RWPE2 (cell line): ENCODE measurements at regions not wholly inside any gene's neighbourhood (a gene's known extent, or its start where the extent isn't known, plus 50 kb on each side); places are given as distances from the start of the nearest gene placed in this dataset.

ENCODE experiments used
- ATAC-seq: fragments of 200-7000 bp; cut with Tn5 transposase; 3 replicates; pipeline ENCODE4 v1.9.1; 2021; ENCODE audit warnings: low read depth
- DNase-seq: peaks from one replicate; pipeline ENCODE4 v3.0.0-alpha.2; 2020; ENCODE audit warnings: low spot score
- H3K27ac ChIP-seq: fragments of 450-650 bp; 2 replicates; pipeline ENCODE4 v1.5.1; 2017; ENCODE audit warnings: mild to moderate bottlenecking; ENCODE audit not compliant: poor library complexity, severe bottlenecking
- H3K27me3 ChIP-seq: fragments of 250-450 bp; sonication (Bioruptor Pico); 2 replicates; pipeline ENCODE4 v1.5.1; 2021; ENCODE audit warnings: mild to moderate bottlenecking, moderate library complexity; ENCODE audit not compliant: insufficient read depth, poor library complexity, severe bottlenecking
- H3K36me3 ChIP-seq: fragments of 250-450 bp; sonication (Bioruptor Pico); 2 replicates; pipeline ENCODE4 v1.5.1; 2020; ENCODE audit warnings: low read depth, mild to moderate bottlenecking, moderate library complexity
- H3K4me1 ChIP-seq: fragments of 250-450 bp; sonication (Bioruptor Pico); 2 replicates; pipeline ENCODE4 v1.5.1; 2021; ENCODE audit warnings: mild to moderate bottlenecking, moderate library complexity; ENCODE audit not compliant: insufficient read depth, poor library complexity, severe bottlenecking
- H3K4me3 ChIP-seq: fragments of 250-450 bp; sonication (Bioruptor Pico); 2 replicates; pipeline ENCODE4 v1.5.1; 2021; ENCODE audit warnings: mild to moderate bottlenecking, moderate library complexity; ENCODE audit not compliant: severe bottlenecking
- H3K9me3 ChIP-seq: fragments of 250-450 bp; sonication (Bioruptor Pico); 2 replicates; pipeline ENCODE4 v1.5.1; 2021; ENCODE audit warnings: mild to moderate bottlenecking, moderate library complexity; ENCODE audit not compliant: severe bottlenecking
- TF ChIP-seq, protein P1 (sequence below): fragments of 450-650 bp; IDR thresholded peaks from one replicate; pipeline ENCODE4 v1.5.1; 2017; ENCODE audit warnings: mild to moderate bottlenecking, moderate library complexity; ENCODE audit not compliant: poor library complexity, severe bottlenecking

DNA sequence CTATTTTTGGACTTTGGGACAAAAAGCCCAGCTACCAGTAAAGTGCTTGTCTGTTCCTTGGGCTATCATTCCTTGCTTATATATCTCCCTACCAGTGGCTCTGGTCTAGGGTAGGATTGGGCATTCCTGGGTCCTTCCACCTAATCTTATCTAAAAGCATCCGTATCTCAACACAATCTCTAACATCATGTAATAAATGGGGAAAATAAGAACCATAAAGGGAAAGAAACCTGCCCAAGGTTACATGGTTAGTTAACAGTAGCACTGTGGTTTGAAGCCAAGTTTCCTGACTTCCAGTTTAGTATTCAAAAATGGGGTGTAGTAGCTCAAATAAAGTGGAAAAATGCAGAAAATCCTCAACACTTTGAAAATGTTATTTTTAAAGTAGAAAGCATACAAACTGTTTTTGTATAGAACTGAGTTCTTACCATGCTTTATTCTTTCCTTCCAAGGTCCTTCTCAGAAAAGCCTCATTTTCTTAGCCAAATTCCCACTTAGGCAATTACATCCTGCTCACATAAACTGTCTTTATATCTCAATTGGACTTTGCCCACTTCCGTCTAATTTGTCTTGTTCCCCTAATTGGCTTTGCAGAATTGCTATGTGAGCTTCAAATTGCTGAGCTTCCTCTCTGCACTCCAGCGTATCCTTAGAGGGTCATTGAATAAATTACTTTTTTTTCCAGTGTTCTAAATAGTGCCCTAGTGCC is 273.1 kb upstream of the UBE2E3 start:
- ATAC-seq (no peak), DNase-seq (no peak)
- peaks cover 27% of the 10 kb centered on the region for H3K4me1 ChIP-seq
- TF ChIP-seq, protein P1, sequence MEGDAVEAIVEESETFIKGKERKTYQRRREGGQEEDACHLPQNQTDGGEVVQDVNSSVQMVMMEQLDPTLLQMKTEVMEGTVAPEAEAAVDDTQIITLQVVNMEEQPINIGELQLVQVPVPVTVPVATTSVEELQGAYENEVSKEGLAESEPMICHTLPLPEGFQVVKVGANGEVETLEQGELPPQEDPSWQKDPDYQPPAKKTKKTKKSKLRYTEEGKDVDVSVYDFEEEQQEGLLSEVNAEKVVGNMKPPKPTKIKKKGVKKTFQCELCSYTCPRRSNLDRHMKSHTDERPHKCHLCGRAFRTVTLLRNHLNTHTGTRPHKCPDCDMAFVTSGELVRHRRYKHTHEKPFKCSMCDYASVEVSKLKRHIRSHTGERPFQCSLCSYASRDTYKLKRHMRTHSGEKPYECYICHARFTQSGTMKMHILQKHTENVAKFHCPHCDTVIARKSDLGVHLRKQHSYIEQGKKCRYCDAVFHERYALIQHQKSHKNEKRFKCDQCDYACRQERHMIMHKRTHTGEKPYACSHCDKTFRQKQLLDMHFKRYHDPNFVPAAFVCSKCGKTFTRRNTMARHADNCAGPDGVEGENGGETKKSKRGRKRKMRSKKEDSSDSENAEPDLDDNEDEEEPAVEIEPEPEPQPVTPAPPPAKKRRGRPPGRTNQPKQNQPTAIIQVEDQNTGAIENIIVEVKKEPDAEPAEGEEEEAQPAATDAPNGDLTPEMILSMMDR, result no peak
- H3K9me3 ChIP-seq, result peaks cover 2% of the 10 kb centered on the region
- no peaks in the 10 kb centered on the region for H3K36me3 ChIP-seq
- H3K4me3 ChIP-seq, result no peak overlapping the region
- H3K27ac ChIP-seq, result peak overlapping the region; percentile 17
- no peaks in the 10 kb centered on the region for H3K27me3 ChIP-seq

DNA sequence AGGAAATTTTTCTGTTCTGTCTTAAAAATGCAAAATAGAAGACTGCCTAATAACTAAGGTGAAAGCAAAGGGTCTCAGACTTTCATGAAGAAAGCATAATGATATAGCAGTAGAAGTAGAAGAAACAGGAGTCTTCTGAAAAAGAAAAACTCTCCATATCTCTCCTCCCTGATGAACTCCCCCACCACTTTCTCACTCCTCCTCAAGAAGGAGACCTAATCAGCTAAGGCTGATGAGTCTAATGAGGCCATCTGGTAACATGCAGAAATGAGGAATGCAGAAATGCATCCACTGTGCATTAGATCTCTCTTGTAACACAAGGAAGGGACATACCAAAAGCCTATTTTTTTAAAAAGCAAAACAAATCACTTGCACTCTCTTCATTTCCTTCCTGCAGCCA is 273.7 kb upstream of the UBE2E3 start:
- H3K27me3 ChIP-seq, result no peaks in the 10 kb centered on the region
- H3K36me3 ChIP-seq, result no peaks in the 10 kb centered on the region
- H3K27ac ChIP-seq, result no peak overlapping the region
- peaks cover 2% of the 10 kb centered on the region for H3K9me3 ChIP-seq
- ATAC-seq (no peak), DNase-seq (no peak)
- TF ChIP-seq, protein P1, result no peak
- H3K4me1 ChIP-seq, result peaks cover 27% of the 10 kb centered on the region
- no peak overlapping the region for H3K4me3 ChIP-seq

DNA sequence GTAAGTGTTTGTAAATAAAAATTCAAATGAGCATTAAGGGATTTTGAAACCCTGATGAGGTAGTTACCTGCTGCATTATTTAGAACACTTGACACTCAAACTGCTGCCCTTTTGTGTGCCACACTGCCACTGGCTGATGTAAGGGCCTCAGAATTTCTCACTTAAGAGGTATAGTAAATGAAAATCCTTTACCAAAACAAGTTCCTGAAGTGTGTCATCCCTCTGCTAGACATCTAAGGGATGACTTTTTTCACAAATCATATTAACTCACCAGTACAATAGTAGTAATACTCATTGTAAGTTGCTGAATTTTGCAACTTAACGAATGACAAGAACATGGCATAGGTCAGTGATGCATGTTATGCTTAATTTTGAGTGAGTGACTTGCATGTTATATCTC is 274.9 kb upstream of the UBE2E3 start:
- H3K9me3 ChIP-seq, result peaks cover 2% of the 10 kb centered on the region
- peak overlapping the region; percentile 28 for H3K27ac ChIP-seq
- no peaks in the 10 kb centered on the region for H3K27me3 ChIP-seq
- ATAC-seq, result no peak
- H3K4me3 ChIP-seq, result no peak overlapping the region
- DNase-seq, result no peak
- H3K4me1 ChIP-seq, result peaks cover 27% of the 10 kb centered on the region
- TF ChIP-seq, protein P1, result no peak
- H3K36me3 ChIP-seq, result no peaks in the 10 kb centered on the region

DNA sequence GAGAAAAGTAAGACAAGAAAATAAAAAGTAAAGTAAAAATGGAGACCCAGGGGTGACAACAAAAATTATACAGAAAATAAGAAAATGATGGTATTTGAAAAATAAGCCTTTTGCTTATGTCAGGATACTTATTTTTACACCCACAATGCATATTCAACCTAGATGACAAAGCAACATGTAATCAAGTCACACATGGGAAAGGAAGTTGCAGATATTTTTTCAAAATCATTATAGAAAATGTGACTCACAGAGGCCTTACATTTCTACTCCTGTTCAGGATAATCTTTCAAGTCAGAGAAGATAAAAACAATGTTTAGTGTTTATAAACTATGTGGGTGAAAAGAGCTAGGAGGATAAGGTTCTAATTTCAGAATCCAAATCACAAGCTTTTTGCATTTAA is 275.3 kb upstream of the UBE2E3 start:
- no peak for DNase-seq
- peak; percentile 40; the same call in 1 of the 3 replicates for ATAC-seq
- TF ChIP-seq, protein P1, result no peak
- H3K4me1 ChIP-seq, result peaks cover 27% of the 10 kb centered on the region
- H3K4me3 ChIP-seq, result no peak overlapping the region
- H3K9me3 ChIP-seq, result peaks cover 2% of the 10 kb centered on the region
- peak overlapping the region; percentile 28 for H3K27ac ChIP-seq
- no peaks in the 10 kb centered on the region for H3K27me3 ChIP-seq
- no peaks in the 10 kb centered on the region for H3K36me3 ChIP-seq

DNA sequence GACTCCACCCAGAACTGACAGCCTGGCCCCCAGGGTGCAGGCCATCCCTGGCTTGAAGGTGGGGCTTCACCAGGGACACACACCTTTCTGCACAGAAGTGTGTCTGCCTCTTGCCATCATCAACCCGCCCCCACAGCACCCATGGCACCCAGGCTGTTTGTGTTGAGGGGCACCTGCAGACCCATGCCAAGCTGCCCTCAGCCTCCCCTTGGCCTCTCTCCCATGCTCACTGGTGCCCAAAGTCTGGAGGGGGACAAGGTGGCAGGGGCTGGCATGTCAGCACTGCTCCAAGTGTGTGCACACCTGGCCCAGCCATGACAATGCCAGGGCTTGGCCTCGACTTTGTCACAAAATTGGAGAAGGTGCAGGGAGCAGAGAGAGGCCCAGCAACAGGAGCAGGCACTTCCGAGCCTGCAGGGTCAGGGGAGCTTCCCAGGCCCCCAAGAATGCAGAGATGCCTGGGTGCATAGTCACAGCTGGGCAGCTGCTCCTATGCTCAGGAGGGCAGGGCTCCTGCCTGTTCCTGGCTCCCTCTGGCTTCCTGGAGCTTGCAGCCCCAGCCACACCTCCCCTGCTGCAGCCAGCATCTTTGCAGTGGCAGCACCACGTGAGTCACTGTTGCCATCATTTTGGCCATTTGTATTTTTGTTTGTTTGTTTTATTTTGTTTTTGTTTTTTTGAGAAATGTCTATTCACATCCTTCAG is 280.6 kb upstream of the UBE2E3 start:
- TF ChIP-seq, protein P1, result no peak
- no peak for DNase-seq
- Histone ChIP-seq H3K36me3 (no peaks in the 10 kb centered on the region), H3K27me3 (no peaks in the 10 kb centered on the region), H3K4me1 (peaks cover 5% of the 10 kb centered on the region), H3K9me3 (peaks cover 2% of the 10 kb centered on the region), H3K27ac (no peak overlapping the region), H3K4me3 (no peak overlapping the region)
- peak; percentile 63; the same call in 2 of the 3 replicates for ATAC-seq
